NCI-H1436 (cell line): ENCODE measurements at regions not wholly inside any gene's neighbourhood (a gene's known extent, or its start where the extent isn't known, plus 50 kb on each side); places are given as distances from the start of the nearest gene placed in this dataset.

Experiments
- DNase-seq: peaks from one replicate; lab custom pipeline; 2025; lab: John Stamatoyannopoulos, UW

GRCh38 chr5:82334856-82335255, 56.7 kb upstream of the RPS23 start:
- no peak for DNase-seq

GRCh38 chr5:82334085-82334692, 56.0 kb upstream of the RPS23 start:
- no peak for DNase-seq

GRCh38 chr5:82332886-82333615, 54.9 kb upstream of the RPS23 start:
- no peak for DNase-seq

DNA sequence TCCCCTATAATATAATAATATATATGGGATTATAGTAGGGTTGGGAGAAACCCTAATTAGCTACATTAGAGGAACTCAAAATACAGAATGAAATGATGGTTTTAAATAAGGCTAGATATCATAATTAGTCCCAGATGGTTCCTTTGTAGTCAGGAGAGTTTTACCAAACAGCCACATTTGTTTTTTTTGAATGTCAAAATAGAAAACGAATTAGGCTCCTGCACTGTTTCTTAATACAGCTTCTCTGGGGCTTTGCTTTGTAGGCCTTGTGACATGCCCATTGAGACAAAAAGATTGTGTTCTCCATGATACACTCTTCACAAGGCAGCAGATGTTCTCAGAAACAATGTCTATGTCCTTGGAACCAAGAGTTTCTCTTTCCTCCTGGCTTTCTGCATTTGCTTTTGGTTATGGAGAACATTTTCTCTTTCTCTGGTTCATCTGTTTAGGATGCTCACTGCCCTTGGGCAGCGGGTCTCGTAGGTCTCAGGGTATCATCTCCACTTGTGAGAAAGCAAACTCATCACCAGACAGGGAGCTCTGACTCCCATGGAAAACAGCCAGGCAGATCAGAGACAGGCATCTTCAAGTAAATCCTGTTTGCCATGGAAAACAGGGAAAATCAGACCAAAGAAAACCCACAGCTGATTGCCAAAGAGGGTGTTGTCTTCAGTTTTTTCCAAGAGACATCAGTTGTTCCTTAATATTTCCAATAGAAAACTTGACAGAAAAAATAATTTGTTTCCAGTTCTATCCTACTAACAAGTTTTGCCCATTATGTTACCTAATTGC, 54.1 kb upstream of the RPS23 start:
- no peak for DNase-seq

DNA sequence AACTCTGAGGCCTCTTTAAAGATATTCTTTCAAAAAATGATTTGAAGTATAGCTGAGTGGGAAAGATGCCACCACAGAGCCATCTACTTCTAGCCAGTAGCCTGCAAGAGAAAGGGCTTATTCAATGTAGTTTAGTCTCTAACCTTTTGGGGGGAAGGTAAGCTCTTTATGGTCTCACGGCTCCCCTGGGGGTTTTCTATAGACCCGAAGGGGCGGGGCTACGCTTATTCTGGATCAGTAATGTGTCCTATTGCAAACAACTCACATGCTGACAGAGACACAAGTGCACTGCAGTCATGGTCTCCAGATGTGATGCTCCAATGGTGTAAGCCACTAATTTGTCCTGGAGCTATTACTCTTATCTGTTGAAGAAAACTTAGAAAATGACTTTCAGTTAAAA, 53.4 kb upstream of the RPS23 start:
- DNase-seq, result no peak

DNA sequence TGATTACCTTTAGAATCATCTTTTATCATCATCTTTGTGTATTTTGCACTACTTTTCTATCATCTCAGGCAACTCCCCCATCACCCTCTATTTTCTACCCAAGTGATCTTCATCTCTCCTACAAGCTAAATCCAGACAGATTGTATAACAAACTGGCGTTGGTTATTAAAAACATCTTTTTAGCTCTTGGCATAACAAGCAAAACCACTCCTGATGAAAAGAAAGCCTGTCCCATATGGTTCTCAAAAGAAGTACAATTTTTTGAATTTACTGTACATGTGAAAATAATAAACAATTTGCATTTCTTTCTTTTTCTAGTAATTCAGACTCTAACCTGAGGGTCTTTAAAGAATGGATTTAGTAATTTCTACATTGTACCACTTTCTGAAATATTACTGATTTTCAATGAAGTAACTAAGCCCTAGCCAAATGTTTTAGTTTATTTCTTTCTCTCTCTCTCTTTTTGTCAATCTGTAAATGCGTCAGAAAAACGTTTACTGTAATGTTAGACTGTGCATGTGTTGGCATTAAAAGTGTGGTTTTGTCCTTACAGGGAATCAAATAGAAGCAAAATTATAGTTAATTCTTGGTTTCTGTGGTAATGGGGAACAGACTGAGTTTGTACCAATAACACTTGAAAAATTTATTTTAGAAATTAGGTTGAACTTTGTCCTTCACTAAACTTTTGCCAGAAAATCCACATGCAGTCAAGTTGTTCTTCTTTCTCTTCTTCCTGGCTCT, 52.5 kb upstream of the RPS23 start:
- no peak for DNase-seq

GRCh38 chr5:82329393-82329792, 51.2 kb upstream of the RPS23 start:
- DNase-seq, result no peak
